Upper lobe of left lung (tissue), 6 donors: ENCODE measurements at regions not wholly inside any gene's neighbourhood (a gene's known extent, or its start where the extent isn't known, plus 50 kb on each side); places are given as distances from the start of the nearest gene placed in this dataset.

Experiments used
- ATAC-seq, 2 donors: fragments of 200-7000 bp; cut with Tn5 transposase; one replicate each; pipeline ENCODE4 v1.9.1; 2022; ENCODE audit warnings: mild to moderate bottlenecking in 2 of 2, moderate library complexity in 2 of 2; ENCODE audit not compliant: low FRiP score in 2 of 2
- DNase-seq, 2 donors: peaks; one replicate each; pipeline ENCODE4 v3.0.0-alpha.2; 2019 to 2020
- H3K27ac ChIP-seq, 4 donors: fragments of 200-600 bp; sonication (generic); one replicate each; pipeline ENCODE4 v1.5.1; 2016 to 2019
- H3K27me3 ChIP-seq, 4 donors: fragments of 200-600 bp; sonication (generic); one replicate each; pipeline ENCODE4 v1.5.1; 2017 to 2019
- H3K36me3 ChIP-seq, 4 donors: fragments of 200-600 bp; sonication (generic); one replicate each; pipeline ENCODE4 v1.5.1; 2016 to 2019
- H3K4me1 ChIP-seq, 4 donors: fragments of 200-600 bp; sonication (generic); one replicate each; pipeline ENCODE4 v1.5.1; 2018 to 2019
- H3K4me3 ChIP-seq, 4 donors: fragments of 200-600 bp; sonication (generic); one replicate each; pipeline ENCODE4 v1.5.1; 2017 to 2019; ENCODE audit warnings: mild to moderate bottlenecking in 2 of 4, moderate library complexity in 1 of 4
- H3K9me3 ChIP-seq, 4 donors: fragments of 200-600 bp; sonication (generic); one replicate each; pipeline ENCODE4 v1.5.1; 2018 to 2019
- EP300 ChIP-seq, 4 donors: sonication (generic); formaldehyde crosslinking; IDR thresholded peaks; one replicate each; pipeline ENCODE4 v1.5.1; 2017; ENCODE audit warnings: antibody characterized with exemption in 4 of 4, control low read depth in 2 of 4
- POLR2A ChIP-seq, 4 donors: fragments of 450-650 bp; IDR thresholded peaks; one replicate each; pipeline ENCODE4 v1.5.1; 2016 to 2017; ENCODE audit warnings: antibody characterized with exemption in 4 of 4, mild to moderate bottlenecking in 2 of 4
- POLR2AphosphoS5 ChIP-seq, 2 donors: sonication (generic); formaldehyde crosslinking; IDR thresholded peaks; one replicate each; pipeline ENCODE4 v1.5.1; 2017; ENCODE audit warnings: antibody characterized with exemption in 2 of 2
- WGBS, 2 donors: methylation state at CpG; one replicate each; pipeline ENCODE4 v1.1.5; 2017 to 2018; 5-methylcytosine and 5-hydroxymethylcytosine counted together
- TF ChIP-seq, protein P1 (sequence below), 6 experiments: fragments of 450-650 bp in 4 of 6; fragments of 200-600 bp in 2 of 6; sonication (generic) in 2 of 6; IDR thresholded peaks; one replicate each; pipeline ENCODE4 v1.5.1; 2016 to 2019; ENCODE audit warnings: antibody characterized with exemption in 6 of 6
- donor health status: DM: no; HTN: no; CAD: no; lungs with moderate emphysema.
- donor health status: DM: no; HTN: yes; CAD: no; lungs with severe emphysema.

DNA sequence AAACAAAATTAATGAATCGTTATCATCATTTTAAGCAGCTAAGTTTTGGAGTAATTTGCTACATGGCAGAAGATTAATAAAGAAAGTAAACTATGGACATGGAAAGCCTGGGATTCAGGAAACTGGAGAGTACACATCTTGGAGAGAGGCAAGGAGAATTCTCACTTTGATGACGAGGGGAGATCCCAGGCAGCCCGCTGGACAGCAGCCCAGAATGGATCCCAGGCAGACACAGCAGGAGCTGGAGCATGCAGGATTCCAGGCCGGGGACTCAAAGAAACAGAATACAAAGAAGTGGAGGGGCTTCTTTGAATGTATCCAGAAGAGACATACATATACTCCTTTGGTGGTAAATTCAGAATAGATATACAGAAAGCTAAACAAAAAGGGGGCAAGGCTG, 118.0 kb upstream of the ATP6AP2 start:
- Histone ChIP-seq H3K9me3 (no peaks in the 10 kb centered on the region), H3K4me1 (peaks cover 0 to 4% (median under 1%) of the 10 kb centered on the region in 4 donors), H3K4me3 (no peak overlapping the region), H3K27ac (no peak overlapping the region), H3K36me3 (no peaks in the 10 kb centered on the region), H3K27me3 (no peaks in the 10 kb centered on the region)
- ATAC-seq, result no peak
- no peak for TF ChIP-seq EP300 (IDR thresholded peaks at IDR 0.05)
- TF ChIP-seq, protein P1, sequence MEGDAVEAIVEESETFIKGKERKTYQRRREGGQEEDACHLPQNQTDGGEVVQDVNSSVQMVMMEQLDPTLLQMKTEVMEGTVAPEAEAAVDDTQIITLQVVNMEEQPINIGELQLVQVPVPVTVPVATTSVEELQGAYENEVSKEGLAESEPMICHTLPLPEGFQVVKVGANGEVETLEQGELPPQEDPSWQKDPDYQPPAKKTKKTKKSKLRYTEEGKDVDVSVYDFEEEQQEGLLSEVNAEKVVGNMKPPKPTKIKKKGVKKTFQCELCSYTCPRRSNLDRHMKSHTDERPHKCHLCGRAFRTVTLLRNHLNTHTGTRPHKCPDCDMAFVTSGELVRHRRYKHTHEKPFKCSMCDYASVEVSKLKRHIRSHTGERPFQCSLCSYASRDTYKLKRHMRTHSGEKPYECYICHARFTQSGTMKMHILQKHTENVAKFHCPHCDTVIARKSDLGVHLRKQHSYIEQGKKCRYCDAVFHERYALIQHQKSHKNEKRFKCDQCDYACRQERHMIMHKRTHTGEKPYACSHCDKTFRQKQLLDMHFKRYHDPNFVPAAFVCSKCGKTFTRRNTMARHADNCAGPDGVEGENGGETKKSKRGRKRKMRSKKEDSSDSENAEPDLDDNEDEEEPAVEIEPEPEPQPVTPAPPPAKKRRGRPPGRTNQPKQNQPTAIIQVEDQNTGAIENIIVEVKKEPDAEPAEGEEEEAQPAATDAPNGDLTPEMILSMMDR (IDR thresholded peaks at IDR 0.05), result no peak
- TF ChIP-seq POLR2A (IDR thresholded peaks at IDR 0.05), result no peak
- no peak for TF ChIP-seq POLR2AphosphoS5 (IDR thresholded peaks at IDR 0.05)
- 59 to 66% methylated on average over 4 of the region's 4 CpGs for WGBS, 2 donors
- DNase-seq, result no peak

DNA sequence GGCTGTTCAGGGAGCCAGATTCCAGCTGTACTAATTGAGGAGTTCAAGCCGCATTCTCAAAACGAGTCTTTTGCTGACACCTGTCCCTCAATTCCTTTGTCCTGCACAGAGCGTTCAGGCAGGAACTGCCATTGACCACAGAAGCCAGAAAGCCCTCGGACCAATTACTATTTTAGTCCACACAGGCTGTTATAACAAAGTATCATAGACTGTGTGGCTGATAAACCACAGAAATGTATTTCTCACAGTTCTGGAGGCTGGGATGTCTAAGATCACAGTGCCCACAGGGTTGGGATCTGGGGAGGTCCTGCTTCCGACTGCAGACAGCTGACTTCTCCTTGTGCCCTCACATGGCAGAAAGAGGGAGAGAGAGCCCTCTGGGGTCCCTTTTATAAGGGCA, 119.8 kb upstream of the ATP6AP2 start:
- no peaks in the 10 kb centered on the region for H3K9me3 ChIP-seq
- TF ChIP-seq EP300 (IDR thresholded peaks at IDR 0.05) (no peak), POLR2A (IDR thresholded peaks at IDR 0.05) (no peak), POLR2AphosphoS5 (IDR thresholded peaks at IDR 0.05) (no peak)
- TF ChIP-seq, protein P1 (IDR thresholded peaks at IDR 0.05), result no peak
- DNase-seq (no peak), ATAC-seq (no peak)
- H3K27ac ChIP-seq, result no peak overlapping the region
- WGBS, 2 donors, result 79 to 100% methylated on average over 1 to 5 of the region's 5 CpGs
- peaks cover 0 to 2% (median 0%) of the 10 kb centered on the region in 4 donors for H3K4me1 ChIP-seq
- no peaks in the 10 kb centered on the region for H3K27me3 ChIP-seq
- H3K36me3 ChIP-seq, result no peaks in the 10 kb centered on the region
- no peak overlapping the region for H3K4me3 ChIP-seq

DNA sequence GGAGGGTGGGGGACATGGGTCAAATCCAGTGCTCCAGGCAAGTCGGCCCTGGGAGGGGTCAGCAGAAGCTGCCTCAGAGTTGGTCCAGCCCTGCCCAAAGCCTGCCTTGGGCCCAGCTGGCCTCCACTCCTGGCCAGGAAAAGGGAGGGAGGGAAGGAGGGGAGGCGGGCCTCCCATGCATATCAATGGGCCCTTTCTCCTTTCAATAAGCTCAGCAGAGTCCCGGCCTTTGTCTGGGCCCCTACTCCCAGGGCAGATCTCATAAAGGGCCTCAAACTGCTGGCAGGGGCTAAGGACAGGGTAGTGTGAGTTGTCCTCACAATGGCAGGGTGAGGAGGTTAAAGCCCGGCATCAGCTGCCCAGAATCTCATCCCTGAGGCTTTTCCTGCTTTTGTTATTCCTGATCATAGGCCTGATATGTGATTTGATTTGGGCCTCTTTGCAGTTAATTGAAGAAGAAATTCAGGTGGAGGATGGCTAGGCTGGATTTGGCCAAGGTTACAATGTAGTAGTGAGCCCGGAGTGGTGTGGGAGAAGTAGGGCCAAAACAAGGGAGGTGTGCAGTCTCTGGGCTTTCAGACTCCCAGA, 121.1 kb upstream of the ATP6AP2 start:
- no peaks in the 10 kb centered on the region for H3K9me3 ChIP-seq
- ATAC-seq (no peak), DNase-seq (no peak)
- 68% methylated on average over 5 of the region's 5 CpGs; no CpG with 5 or more reads in 1 of the 2 donors for WGBS, 2 donors
- H3K27me3 ChIP-seq, result no peaks in the 10 kb centered on the region
- no peak overlapping the region for H3K4me3 ChIP-seq
- TF ChIP-seq POLR2AphosphoS5 (IDR thresholded peaks at IDR 0.05), result no peak
- TF ChIP-seq, protein P1 (IDR thresholded peaks at IDR 0.05), result no peak
- TF ChIP-seq EP300 (IDR thresholded peaks at IDR 0.05), result no peak
- no peak for TF ChIP-seq POLR2A (IDR thresholded peaks at IDR 0.05)
- no peak overlapping the region for H3K27ac ChIP-seq
- H3K36me3 ChIP-seq, result no peaks in the 10 kb centered on the region
- no peaks in the 10 kb centered on the region for H3K4me1 ChIP-seq

DNA sequence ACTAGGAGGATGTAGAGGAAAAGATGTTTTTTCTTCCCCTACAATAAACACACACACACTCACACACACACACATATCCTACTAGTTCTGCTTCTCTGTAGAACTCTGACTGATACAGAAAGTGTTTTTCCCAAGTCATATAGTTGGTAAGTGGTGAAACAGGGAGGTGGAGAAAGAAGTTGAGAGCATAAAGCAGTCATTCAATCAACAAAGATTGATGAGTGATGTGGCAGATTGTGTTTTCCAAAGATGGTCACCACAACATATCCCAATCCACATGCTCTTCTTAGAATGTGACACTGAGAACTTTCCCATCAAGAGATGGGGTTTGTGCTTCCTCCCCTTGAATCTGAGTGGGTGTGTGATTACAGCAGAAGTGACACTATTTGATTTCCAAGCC, 123.4 kb upstream of the ATP6AP2 start:
- no peaks in the 10 kb centered on the region for H3K9me3 ChIP-seq
- DNase-seq (no peak), ATAC-seq (no peak)
- no peaks in the 10 kb centered on the region for H3K4me1 ChIP-seq
- TF ChIP-seq, protein P1 (IDR thresholded peaks at IDR 0.05), result no peak
- TF ChIP-seq EP300 (IDR thresholded peaks at IDR 0.05) (no peak), POLR2A (IDR thresholded peaks at IDR 0.05) (no peak), POLR2AphosphoS5 (IDR thresholded peaks at IDR 0.05) (no peak)
- H3K4me3 ChIP-seq, result no peak overlapping the region
- no peaks in the 10 kb centered on the region for H3K27me3 ChIP-seq
- H3K27ac ChIP-seq, result no peak overlapping the region
- no peaks in the 10 kb centered on the region for H3K36me3 ChIP-seq

DNA sequence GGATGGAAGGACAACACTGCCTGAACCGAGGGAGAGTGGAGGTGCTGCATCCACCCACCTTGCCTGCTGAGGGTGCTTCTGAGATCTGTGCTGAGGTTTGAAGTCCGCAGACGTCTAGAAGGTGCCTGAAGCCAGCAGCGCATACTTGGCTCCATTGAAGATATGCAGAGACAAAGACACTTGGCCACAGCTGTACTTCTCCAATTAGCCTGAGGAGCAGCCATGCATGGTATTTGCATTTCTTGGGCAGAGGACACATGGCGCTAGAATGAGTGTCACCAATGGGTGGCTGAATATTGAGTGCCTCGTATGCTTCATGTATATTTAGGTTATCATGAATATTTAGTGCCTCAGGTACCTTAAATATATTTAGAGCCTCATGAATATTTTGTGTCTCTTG, 128.7 kb upstream of the ATP6AP2 start:
- no peak overlapping the region for H3K4me3 ChIP-seq
- no peaks in the 10 kb centered on the region for H3K27me3 ChIP-seq
- ATAC-seq, result no peak
- peaks cover 0 to 6% (median 1%) of the 10 kb centered on the region in 4 donors for H3K4me1 ChIP-seq
- H3K27ac ChIP-seq, result no peak overlapping the region
- DNase-seq, result no peak
- TF ChIP-seq EP300 (IDR thresholded peaks at IDR 0.05), result no peak
- TF ChIP-seq POLR2AphosphoS5 (IDR thresholded peaks at IDR 0.05), result no peak
- no peak for TF ChIP-seq POLR2A (IDR thresholded peaks at IDR 0.05)
- TF ChIP-seq, protein P1 (IDR thresholded peaks at IDR 0.05), result no peak
- H3K36me3 ChIP-seq, result no peaks in the 10 kb centered on the region
- no peaks in the 10 kb centered on the region for H3K9me3 ChIP-seq
- 89% methylated on average over 4 to 6 of the region's 6 CpGs for WGBS, 2 donors
